ENCODE measurements at regions not wholly inside any gene's neighbourhood (a gene's known extent, or its start where the extent isn't known, plus 50 kb on each side); places are given as distances from the start of the nearest gene placed in this dataset.
A peak's percentile ranks its signal among the peaks of the same experiment; 100 is the strongest.

DNA sequence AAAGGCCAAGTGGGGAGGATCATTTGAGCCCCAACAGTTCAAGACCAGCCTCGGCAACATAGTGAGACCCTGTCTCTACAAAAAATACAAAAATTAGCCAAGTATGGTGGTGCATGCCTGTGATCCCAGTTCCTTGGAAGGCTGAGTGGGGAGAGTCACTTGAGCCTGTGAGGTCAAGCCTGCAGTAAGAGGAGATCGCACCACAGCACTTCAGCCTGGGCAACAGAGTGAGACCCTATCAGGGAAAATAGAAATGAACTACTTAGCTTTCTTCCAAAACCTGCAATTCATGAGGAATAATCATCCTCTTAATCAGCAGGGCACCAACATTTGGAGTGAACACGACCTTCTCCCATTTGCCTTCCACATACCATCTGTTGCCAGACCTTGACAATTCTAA, 96.1 kb downstream of the OR2K2 start:
- no peak for TF ChIP-seq POLR2A (IDR thresholded peaks at IDR 0.05)
- TF ChIP-seq, protein P1, sequence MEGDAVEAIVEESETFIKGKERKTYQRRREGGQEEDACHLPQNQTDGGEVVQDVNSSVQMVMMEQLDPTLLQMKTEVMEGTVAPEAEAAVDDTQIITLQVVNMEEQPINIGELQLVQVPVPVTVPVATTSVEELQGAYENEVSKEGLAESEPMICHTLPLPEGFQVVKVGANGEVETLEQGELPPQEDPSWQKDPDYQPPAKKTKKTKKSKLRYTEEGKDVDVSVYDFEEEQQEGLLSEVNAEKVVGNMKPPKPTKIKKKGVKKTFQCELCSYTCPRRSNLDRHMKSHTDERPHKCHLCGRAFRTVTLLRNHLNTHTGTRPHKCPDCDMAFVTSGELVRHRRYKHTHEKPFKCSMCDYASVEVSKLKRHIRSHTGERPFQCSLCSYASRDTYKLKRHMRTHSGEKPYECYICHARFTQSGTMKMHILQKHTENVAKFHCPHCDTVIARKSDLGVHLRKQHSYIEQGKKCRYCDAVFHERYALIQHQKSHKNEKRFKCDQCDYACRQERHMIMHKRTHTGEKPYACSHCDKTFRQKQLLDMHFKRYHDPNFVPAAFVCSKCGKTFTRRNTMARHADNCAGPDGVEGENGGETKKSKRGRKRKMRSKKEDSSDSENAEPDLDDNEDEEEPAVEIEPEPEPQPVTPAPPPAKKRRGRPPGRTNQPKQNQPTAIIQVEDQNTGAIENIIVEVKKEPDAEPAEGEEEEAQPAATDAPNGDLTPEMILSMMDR (IDR thresholded peaks at IDR 0.05), result no peak
- Histone ChIP-seq H3K36me3 (no peaks in the 10 kb centered on the region), H3K27ac (no peak overlapping the region), H3K9me3 (no peaks in the 10 kb centered on the region), H3K27me3 (no peaks in the 10 kb centered on the region), H3K4me1 (peaks cover 0 to 6% (median 0%) of the 10 kb centered on the region in 12 donors), H3K4me3 (no peak overlapping the region)
- no peak for ATAC-seq
- intact Hi-C loops (cut with DNase I), result no loop called here
- DNase-seq, result no peak
- 75 to 87% (median 81%) methylated on average over 3 of the region's 3 CpGs for WGBS, 4 donors

DNA sequence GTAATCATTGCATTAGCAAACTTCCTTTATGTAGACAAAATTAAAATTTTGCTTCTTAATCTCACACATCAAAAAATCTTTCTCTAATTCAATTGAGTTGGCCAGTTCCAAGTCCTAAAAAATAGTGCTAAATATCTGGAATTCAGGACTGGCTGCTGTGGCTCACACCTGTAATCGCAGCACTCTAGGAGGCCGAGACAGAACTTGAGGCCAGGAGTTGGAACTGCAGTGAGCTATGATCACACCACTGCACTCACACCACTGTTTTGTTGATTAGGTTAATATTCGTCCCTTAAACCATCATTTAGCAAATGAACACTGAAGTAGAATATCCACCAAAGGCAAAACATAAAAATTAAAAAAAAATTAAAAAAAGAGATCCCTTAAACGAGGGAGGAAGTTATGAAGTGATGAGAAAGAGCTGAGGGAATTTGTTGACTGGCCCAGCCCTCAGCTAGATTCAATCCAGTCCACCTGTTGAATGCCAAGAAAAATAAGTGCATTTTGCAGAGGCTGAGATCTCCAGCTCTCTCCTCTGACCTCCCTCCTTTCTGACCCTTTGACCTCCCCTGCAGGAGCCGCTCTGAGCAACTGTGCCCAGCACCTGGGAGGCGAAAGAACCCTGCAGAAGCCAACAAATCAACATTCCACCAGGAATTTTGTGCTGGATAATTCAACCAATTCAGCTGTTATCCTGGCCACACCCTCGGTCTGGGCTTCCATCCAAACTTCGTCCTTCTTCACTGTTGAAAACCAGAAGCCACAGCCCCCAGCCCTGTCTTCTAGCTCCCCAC, 96.8 kb downstream of the OR2K2 start:
- 37 to 43% (median 39%) methylated on average over 8 of the region's 8 CpGs for WGBS, 4 donors
- Histone ChIP-seq H3K36me3 (no peaks in the 10 kb centered on the region), H3K4me1 (peaks cover 0 to 6% (median 0%) of the 10 kb centered on the region in 12 donors), H3K27me3 (no peaks in the 10 kb centered on the region), H3K27ac (peak overlapping the region in 2 of 12 donors; percentile 18 to 25), H3K9me3 (peaks cover 0 to 2% (median 0%) of the 10 kb centered on the region in 12 donors), H3K4me3 (no peak overlapping the region)
- DNase-seq (peak in 3 of 5 donors; percentile 18 to 35 (median 22)), ATAC-seq (peak in 2 of 4 donors; percentile 46 to 52)
- intact Hi-C loops (cut with DNase I), result no loop called here
- no peak for TF ChIP-seq POLR2A (IDR thresholded peaks at IDR 0.05)
- TF ChIP-seq, protein P1 (IDR thresholded peaks at IDR 0.05), result no peak

DNA sequence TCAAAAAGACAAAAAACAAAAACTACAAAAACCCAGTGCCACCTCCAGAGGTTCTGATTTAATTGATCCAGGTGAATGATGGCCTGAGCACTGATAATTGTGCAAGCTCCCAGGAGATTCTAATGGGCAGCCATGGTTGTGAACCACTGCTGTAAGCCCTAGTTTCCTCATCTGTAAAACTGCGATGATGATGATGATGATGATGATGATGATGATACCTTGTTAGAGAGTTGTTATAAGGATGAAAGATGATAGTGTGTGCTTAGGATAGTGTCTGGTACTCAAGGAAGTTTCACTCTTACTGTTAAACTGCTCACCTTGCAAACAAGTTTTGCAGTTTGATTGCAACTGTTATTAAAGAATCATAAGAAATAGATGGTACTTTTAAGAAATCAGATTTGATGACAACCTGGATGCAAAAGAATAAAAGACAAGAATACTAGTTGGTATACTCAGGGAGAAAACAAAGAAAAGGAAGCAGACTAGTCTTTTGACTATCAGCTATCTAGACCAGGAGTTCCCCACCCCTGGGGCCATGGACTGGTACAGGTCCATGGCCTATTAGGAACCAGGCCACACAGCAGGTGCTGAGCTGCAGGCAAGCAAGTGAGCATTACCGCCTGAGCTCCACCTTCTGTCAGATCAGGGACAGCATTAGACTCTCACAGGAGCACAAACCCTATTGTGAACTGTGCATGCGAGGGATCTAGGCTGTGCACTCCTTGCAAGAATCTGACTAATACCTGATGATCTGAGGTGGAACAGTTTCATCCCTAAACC, 98.0 kb downstream of the OR2K2 start:
- no peak overlapping the region for H3K4me3 ChIP-seq
- WGBS, 4 donors, result 74 to 91% (median 84%) methylated on average over 3 of the region's 3 CpGs
- intact Hi-C loops (cut with DNase I), result no loop called here

More for the DNA sequence above, 98.0 kb downstream of the OR2K2 start:
- DNase-seq (no peak), ATAC-seq (no peak)
- H3K36me3 ChIP-seq, result no peaks in the 10 kb centered on the region
- no peak overlapping the region for H3K27ac ChIP-seq
- H3K9me3 ChIP-seq, result peaks cover 0 to 6% (median 0%) of the 10 kb centered on the region in 12 donors
- TF ChIP-seq POLR2A (IDR thresholded peaks at IDR 0.05), result no peak
- TF ChIP-seq, protein P1 (IDR thresholded peaks at IDR 0.05), result no peak
- H3K27me3 ChIP-seq, result no peaks in the 10 kb centered on the region
- peaks cover 0 to 6% (median 0%) of the 10 kb centered on the region in 12 donors for H3K4me1 ChIP-seq
